Parathyroid adenoma (tissue), 2 donors: ENCODE measurements at regions not wholly inside any gene's neighbourhood (a gene's known extent, or its start where the extent isn't known, plus 50 kb on each side); places are given as distances from the start of the nearest gene placed in this dataset.

Experiments
- H2AFZ ChIP-seq: fragments of 300-600 bp; sonication (generic); one replicate; pipeline ENCODE4 v1.7.0; 2017; ENCODE audit warnings: antibody characterized with exemption, mild to moderate bottlenecking
- H3K27ac ChIP-seq: fragments of 300-600 bp; sonication (generic); one replicate; pipeline ENCODE4 v1.7.0; 2017
- H3K27me3 ChIP-seq: fragments of 300-600 bp; sonication (generic); one replicate; pipeline ENCODE4 v1.7.0; 2017; ENCODE audit warnings: low read length; ENCODE audit not compliant: control insufficient read depth, insufficient read depth
- H3K36me3 ChIP-seq: fragments of 300-600 bp; sonication (generic); one replicate; pipeline ENCODE4 v1.7.0; 2017; ENCODE audit warnings: low read length; ENCODE audit not compliant: control insufficient read depth, insufficient read depth
- H3K4me1 ChIP-seq: fragments of 300-600 bp; sonication (generic); one replicate; pipeline ENCODE4 v1.7.0; 2017; ENCODE audit warnings: control low read depth
- H3K4me2 ChIP-seq: fragments of 300-600 bp; sonication (generic); one replicate; pipeline ENCODE4 v1.7.0; 2017; ENCODE audit warnings: low read length
- H3K4me3 ChIP-seq: fragments of 300-600 bp; sonication (generic); one replicate; pipeline ENCODE4 v1.7.0; 2017; ENCODE audit warnings: low read depth, low read length
- H3K79me2 ChIP-seq: fragments of 300-600 bp; sonication (generic); one replicate; pipeline ENCODE4 v1.7.0; 2017; ENCODE audit warnings: control low read depth
- H3K9ac ChIP-seq: fragments of 300-600 bp; sonication (generic); one replicate; pipeline ENCODE4 v1.7.0; 2017; ENCODE audit warnings: mild to moderate bottlenecking
- H3K9me3 ChIP-seq: fragments of 300-600 bp; sonication (generic); one replicate; pipeline ENCODE4 v1.7.0; 2017; ENCODE audit warnings: low read length; ENCODE audit not compliant: control insufficient read depth
- TF ChIP-seq, protein P1 (sequence below): fragments of 300-600 bp; sonication (generic); IDR thresholded peaks from one replicate; pipeline ENCODE4 v1.7.0; 2017; ENCODE audit warnings: antibody characterized with exemption, mild to moderate bottlenecking
- donor health status: primary hyperparathyroidism.

DNA sequence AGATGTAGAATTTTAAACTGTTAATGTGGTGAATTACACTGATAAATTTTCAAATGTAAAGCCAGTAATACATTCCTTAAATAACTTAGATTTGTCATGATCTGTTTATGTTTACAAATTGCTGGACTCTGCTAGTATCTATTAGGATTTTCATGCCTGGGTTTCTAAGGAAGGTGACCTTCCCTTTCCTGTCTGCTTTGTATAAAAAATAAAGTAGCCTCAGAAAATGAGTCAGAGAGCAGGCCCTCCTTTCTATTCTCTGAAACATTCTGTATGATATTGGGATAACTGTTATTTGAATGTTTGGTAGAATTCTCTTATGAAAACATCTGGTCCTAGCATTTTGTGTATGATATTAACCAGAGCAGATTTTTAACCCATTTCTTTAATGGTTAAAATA, 255.3 kb downstream of the SYK start:
- H3K27me3 ChIP-seq, result no peaks in the 10 kb centered on the region
- H3K9me3 ChIP-seq, result no peaks in the 10 kb centered on the region
- no peaks in the 10 kb centered on the region for H3K79me2 ChIP-seq
- peaks cover 4% of the 10 kb centered on the region for H3K4me1 ChIP-seq
- no peak overlapping the region for H2AFZ ChIP-seq
- H3K36me3 ChIP-seq, result no peaks in the 10 kb centered on the region
- TF ChIP-seq, protein P1, sequence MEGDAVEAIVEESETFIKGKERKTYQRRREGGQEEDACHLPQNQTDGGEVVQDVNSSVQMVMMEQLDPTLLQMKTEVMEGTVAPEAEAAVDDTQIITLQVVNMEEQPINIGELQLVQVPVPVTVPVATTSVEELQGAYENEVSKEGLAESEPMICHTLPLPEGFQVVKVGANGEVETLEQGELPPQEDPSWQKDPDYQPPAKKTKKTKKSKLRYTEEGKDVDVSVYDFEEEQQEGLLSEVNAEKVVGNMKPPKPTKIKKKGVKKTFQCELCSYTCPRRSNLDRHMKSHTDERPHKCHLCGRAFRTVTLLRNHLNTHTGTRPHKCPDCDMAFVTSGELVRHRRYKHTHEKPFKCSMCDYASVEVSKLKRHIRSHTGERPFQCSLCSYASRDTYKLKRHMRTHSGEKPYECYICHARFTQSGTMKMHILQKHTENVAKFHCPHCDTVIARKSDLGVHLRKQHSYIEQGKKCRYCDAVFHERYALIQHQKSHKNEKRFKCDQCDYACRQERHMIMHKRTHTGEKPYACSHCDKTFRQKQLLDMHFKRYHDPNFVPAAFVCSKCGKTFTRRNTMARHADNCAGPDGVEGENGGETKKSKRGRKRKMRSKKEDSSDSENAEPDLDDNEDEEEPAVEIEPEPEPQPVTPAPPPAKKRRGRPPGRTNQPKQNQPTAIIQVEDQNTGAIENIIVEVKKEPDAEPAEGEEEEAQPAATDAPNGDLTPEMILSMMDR, result no peak
- H3K4me3 ChIP-seq, result no peak overlapping the region
- no peak overlapping the region for H3K4me2 ChIP-seq
- H3K9ac ChIP-seq, result no peak overlapping the region
- H3K27ac ChIP-seq, result no peak overlapping the region

DNA sequence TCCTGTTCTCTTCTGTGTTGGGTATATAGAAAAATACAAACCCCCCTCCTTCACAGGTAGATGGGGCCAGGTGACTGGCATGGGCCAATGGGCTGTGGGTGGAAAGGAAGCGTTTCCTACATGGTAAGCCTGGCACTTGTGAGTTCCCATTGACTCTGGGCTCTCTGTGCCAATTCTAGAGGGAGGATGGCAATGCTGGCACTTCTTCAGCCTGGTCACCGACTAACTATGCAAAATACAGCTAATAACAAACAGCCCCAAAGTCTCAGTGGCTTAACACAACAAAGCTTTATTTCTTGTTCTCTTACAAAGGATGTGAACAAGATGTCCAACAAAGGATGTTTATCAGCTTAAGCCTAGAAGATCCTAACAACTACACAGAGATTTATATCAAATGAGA, 258.1 kb downstream of the SYK start:
- Histone ChIP-seq H3K27me3 (no peaks in the 10 kb centered on the region), H2AFZ (no peak overlapping the region), H3K9ac (no peak overlapping the region), H3K36me3 (no peaks in the 10 kb centered on the region), H3K79me2 (no peaks in the 10 kb centered on the region), H3K4me3 (no peak overlapping the region), H3K4me2 (no peak overlapping the region), H3K4me1 (peaks cover 4% of the 10 kb centered on the region), H3K9me3 (no peaks in the 10 kb centered on the region), H3K27ac (no peak overlapping the region)
- TF ChIP-seq, protein P1, result no peak

DNA sequence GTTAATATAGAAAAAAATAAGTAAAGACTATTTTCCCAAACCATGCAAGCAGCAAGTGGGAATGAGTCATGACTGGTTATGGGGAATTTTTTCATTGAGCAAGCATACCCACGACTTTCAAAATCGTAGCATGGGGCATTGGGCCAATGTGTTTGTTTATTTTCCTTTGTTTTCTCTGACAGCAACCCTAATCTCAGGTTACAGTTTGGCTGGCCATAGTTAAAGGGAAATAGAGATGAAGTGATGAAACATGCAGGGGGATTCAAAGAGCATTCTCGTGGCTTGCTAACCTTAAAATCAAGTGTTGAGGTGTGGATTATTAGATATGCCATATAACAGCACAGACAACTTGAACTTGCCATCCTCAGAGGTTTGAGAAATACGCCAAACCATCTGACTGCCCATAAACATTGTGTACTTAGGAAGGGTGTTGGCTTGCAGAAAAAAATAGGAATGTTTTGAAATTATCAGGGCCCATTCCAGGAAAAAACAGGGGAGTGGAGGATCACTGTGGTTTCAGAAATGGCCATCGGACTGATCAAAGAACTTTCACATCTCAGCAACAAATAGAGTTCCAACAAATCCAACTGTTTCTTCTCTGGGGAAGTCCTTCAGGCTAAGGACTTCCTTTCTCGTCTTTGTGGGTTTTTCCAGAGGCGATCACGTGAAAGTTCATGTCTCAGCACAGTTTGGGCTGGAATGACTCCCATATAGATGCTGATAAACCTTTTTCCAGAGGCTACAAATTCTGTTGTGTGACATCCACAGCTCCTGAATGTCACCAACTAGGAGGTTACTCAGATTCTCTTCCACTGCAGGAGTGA, 259.1 kb downstream of the SYK start:
- H3K36me3 ChIP-seq, result no peaks in the 10 kb centered on the region
- peaks cover 4% of the 10 kb centered on the region for H3K4me1 ChIP-seq
- H3K9ac ChIP-seq, result no peak overlapping the region
- H3K4me2 ChIP-seq, result no peak overlapping the region
- H3K79me2 ChIP-seq, result no peaks in the 10 kb centered on the region
- H3K27me3 ChIP-seq, result no peaks in the 10 kb centered on the region
- no peak overlapping the region for H2AFZ ChIP-seq
- H3K27ac ChIP-seq, result peak overlapping the region; percentile 5
- H3K9me3 ChIP-seq, result no peaks in the 10 kb centered on the region
- TF ChIP-seq, protein P1, result no peak
- H3K4me3 ChIP-seq, result no peak overlapping the region

DNA sequence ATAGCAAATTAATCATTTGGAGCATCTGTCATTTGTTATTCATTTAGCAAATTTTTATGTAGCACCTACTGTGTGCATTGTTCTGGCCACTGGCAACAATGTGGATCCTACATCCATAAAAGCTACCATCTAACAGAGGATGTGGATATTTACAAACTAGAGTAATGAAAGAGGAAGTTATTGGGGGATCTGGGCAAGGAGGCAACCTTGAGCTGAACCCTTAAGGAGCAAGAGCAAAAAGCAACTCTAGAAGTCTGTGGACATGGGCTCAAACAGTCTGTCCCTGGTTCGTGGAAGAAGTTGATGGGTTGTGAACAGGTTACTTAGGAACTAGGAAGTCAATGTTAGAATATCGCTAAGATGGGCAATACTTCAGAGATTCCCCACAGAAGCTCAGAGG, 259.9 kb downstream of the SYK start:
- TF ChIP-seq, protein P1, result no peak
- H3K36me3 ChIP-seq, result no peaks in the 10 kb centered on the region
- H3K79me2 ChIP-seq, result no peaks in the 10 kb centered on the region
- no peak overlapping the region for H3K4me3 ChIP-seq
- no peak overlapping the region for H3K4me2 ChIP-seq
- peaks cover 4% of the 10 kb centered on the region for H3K4me1 ChIP-seq
- no peak overlapping the region for H3K27ac ChIP-seq
- no peak overlapping the region for H2AFZ ChIP-seq
- no peak overlapping the region for H3K9ac ChIP-seq
- H3K9me3 ChIP-seq, result no peaks in the 10 kb centered on the region
- H3K27me3 ChIP-seq, result no peaks in the 10 kb centered on the region

DNA sequence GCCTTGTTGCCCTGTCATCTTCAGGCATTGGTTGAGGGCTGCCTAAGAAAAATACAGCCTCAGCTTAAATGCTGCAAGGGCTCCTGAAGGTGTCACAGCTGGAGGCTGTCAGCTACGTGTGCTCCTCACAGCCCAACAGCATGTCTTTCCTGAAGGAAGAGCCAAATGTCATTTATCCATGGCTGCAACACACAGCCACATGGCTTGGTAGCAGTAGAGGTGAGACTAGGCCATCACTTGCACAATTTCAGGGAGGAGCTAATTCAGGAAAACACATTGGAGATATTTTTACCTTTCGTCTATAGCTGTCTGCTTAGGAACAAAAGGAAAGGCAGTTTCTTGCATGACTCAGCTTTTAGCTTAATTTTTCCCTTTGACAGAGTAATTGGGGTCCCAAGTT, 260.7 kb downstream of the SYK start:
- no peak overlapping the region for H3K27ac ChIP-seq
- no peak overlapping the region for H3K4me2 ChIP-seq
- H2AFZ ChIP-seq, result no peak overlapping the region
- no peak overlapping the region for H3K9ac ChIP-seq
- H3K4me1 ChIP-seq, result peaks cover 4% of the 10 kb centered on the region
- TF ChIP-seq, protein P1, result no peak
- H3K36me3 ChIP-seq, result no peaks in the 10 kb centered on the region
- no peaks in the 10 kb centered on the region for H3K27me3 ChIP-seq
- H3K4me3 ChIP-seq, result no peak overlapping the region
- H3K9me3 ChIP-seq, result no peaks in the 10 kb centered on the region
- no peaks in the 10 kb centered on the region for H3K79me2 ChIP-seq
